ENCODE measurements at regions not wholly inside any gene's neighbourhood (a gene's known extent, or its start where the extent isn't known, plus 50 kb on each side); places are given as distances from the start of the nearest gene placed in this dataset.

GRCh38 chr5:74364507-74364906 lies 276.0 kb downstream of the ENC1 start:
- CTCF ChIA-PET = interaction anchor here (0.7 to 1.4 kb wide), 4 partner anchors 15 to 419 kb away, joined by 3 to 4 read pairs (median 3); no protein-coding TSS in a partner anchor

More at GRCh38 chr5:74364507-74364906, 276.0 kb downstream of the ENC1 start:
- Histone ChIP-seq H3K9ac (replicated peaks; ENCODE audit: extremely low read depth, insufficient read depth, low read length) (no peak overlapping the region), H3K9me1 (replicated peaks; ENCODE audit: control insufficient read depth, extremely low read depth, insufficient read depth, low read length) (no peaks in the 10 kb centered on the region), H3K36me3 (ENCODE audit: control insufficient read depth in 2 of 2, extremely low read depth in 1 of 2, insufficient read depth in 2 of 2, low read length in 2 of 2) (no peaks in the 10 kb centered on the region), H3K79me2 (ENCODE audit: control insufficient read depth, insufficient read depth, low read length) (no peaks in the 10 kb centered on the region), H3K27ac (ENCODE audit: insufficient read depth, low read depth, low read length) (no peak overlapping the region), H2AFZ (ENCODE audit: low read depth, low read length) (no peak overlapping the region), H3K27me3 (ENCODE audit: control insufficient read depth in 2 of 2, insufficient read depth in 2 of 2, low read length in 2 of 2) (peaks cover 0 to 4% of the 10 kb centered on the region in 2 experiments), H3K9me3 (replicated peaks; ENCODE audit: control insufficient read depth, insufficient read depth, low read length) (no peaks in the 10 kb centered on the region), H4K20me1 (replicated peaks; ENCODE audit: control insufficient read depth, extremely low read depth, insufficient read depth, low read length) (no peaks in the 10 kb centered on the region), H3K4me1 (ENCODE audit: control insufficient read depth, extremely low read depth, insufficient read depth, low read length) (no peaks in the 10 kb centered on the region), H3K4me2 (ENCODE audit: insufficient read depth, low read length) (no peak overlapping the region), H3K4me3 (replicated peaks in 1 of 3; ENCODE audit: insufficient read depth in 1 of 3, low read depth in 1 of 3, low read length in 3 of 3) (no peak overlapping the region)
- TF ChIP-seq POLR2A (IDR thresholded peaks at IDR 0.05; ENCODE audit: low read depth, low read length) (no peak), POLR2AphosphoS5 (IDR thresholded peaks at IDR 0.05; ENCODE audit: insufficient read depth, low read depth, low read length) (no peak), EZH2 (IDR thresholded peaks at IDR 0.05; ENCODE audit: borderline replicate concordance, low read depth, low read length, severe bottlenecking) (no peak), GATA2 (IDR thresholded peaks at IDR 0.05; ENCODE audit: insufficient read depth, insufficient read length, low read depth, low read length) (no peak), JUN (IDR thresholded peaks at IDR 0.05; ENCODE audit: borderline replicate concordance, insufficient read depth, insufficient read length, low read depth) (no peak), FOS (IDR thresholded peaks at IDR 0.05; ENCODE audit: borderline replicate concordance, insufficient read depth, low read length) (no peak), MYC (IDR thresholded peaks at IDR 0.05; ENCODE audit: low read depth, low read length) (no peak)
- TF ChIP-seq, protein P1, sequence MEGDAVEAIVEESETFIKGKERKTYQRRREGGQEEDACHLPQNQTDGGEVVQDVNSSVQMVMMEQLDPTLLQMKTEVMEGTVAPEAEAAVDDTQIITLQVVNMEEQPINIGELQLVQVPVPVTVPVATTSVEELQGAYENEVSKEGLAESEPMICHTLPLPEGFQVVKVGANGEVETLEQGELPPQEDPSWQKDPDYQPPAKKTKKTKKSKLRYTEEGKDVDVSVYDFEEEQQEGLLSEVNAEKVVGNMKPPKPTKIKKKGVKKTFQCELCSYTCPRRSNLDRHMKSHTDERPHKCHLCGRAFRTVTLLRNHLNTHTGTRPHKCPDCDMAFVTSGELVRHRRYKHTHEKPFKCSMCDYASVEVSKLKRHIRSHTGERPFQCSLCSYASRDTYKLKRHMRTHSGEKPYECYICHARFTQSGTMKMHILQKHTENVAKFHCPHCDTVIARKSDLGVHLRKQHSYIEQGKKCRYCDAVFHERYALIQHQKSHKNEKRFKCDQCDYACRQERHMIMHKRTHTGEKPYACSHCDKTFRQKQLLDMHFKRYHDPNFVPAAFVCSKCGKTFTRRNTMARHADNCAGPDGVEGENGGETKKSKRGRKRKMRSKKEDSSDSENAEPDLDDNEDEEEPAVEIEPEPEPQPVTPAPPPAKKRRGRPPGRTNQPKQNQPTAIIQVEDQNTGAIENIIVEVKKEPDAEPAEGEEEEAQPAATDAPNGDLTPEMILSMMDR (IDR thresholded peaks at IDR 0.05; ENCODE audit: extremely low read depth in 1 of 2, insufficient read depth in 1 of 2, low read depth in 1 of 2, low read length in 2 of 2) = no peak
- TF ChIP-seq, protein P2, sequence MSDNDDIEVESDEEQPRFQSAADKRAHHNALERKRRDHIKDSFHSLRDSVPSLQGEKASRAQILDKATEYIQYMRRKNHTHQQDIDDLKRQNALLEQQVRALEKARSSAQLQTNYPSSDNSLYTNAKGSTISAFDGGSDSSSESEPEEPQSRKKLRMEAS (IDR thresholded peaks at IDR 0.05; ENCODE audit: insufficient read depth, insufficient read length) = no peak
- dilution Hi-C loops (cut with MboI; ENCODE audit: extremely low pct_ligation_motif_present, low sequenced_read_pairs) (no loop called here), intact Hi-C loops (cut with micrococcal nuclease) (no loop called here)
- POLR2A ChIA-PET = no interaction called here
- no peak for DNase-seq (ENCODE audit: low read depth, low spot score)
- no TSS peak for BruUV-seq (replicated peaks)
- FAIRE-seq = no peak

All from endothelial cell of umbilical vein (primary cell).